GM20000 (cell line): ENCODE measurements at regions not wholly inside any gene's neighbourhood (a gene's known extent, or its start where the extent isn't known, plus 50 kb on each side); places are given as distances from the start of the nearest gene placed in this dataset.

Experiments used
- DNase-seq: peaks from one replicate; pipeline ENCODE4 v3.0.0; 2012; ENCODE audit warnings: low spot score
- CTCF ChIP-seq: IDR thresholded peaks from 2 replicates; pipeline ENCODE4 v1.5.1; 2012; ENCODE audit warnings: mild to moderate bottlenecking, control low read depth; ENCODE audit errors: extremely low read depth, missing control alignments

DNA sequence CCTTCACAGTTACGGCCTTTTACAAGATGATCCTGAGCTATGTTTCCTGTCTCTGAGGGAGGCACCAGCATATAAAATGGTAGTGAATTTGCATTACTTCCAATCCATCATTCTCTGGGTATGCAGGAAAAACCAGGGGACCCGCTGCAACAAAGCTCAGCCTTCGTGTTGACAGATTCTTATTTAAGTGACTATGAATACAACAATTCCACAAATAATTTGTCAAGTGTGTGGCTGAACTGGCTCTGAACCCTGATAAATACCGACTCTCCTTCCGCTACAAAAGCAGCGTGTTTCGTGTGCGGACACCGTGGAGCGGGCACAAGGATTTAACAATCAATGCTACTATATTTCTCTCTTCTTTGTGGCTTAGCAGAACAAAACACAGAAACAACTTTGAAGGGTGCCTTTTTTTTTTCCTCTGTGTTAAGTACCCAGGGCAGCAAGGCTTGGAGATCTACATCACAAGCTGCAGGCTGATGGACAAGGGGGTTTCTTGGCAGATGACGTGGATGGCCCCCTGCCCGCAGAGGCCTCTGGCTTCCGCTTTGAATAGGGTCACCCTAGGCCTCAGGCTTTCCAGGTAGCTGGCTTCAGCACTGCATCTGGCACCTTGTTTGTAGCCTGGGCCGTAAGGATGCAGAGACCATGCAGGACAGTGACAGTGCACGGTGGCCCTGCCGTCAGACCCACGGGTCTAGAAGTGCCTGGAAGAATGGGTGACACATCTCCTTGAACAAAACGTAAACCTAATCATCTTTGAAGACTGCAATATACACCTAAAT, 280.5 kb upstream of the TSHZ3 start:
- no peak for DNase-seq
- TF ChIP-seq CTCF, result no peak

GRCh38 chr19:31633014-31633413, 283.8 kb upstream of the TSHZ3 start:
- TF ChIP-seq CTCF, result no peak
- no peak for DNase-seq

DNA sequence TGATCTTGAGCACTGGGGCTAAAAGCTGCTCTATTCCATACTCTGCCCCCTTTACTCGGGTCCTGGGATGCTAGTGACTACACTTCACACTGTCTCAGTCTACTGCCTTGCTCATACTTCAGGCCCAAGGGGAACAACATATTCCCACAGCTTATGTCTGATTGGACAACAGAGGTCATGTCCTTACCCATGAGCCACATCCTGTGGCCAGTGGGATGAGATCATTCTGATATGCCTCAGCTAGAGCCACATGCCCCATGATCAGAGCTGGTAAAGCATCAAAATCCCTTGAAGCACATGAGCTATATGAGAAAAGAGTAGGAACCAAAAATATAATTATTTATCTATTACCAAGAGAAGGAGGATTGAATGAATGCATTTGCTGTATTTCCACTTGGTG, 290.1 kb upstream of the TSHZ3 start:
- DNase-seq, result no peak
- TF ChIP-seq CTCF, result no peak

DNA sequence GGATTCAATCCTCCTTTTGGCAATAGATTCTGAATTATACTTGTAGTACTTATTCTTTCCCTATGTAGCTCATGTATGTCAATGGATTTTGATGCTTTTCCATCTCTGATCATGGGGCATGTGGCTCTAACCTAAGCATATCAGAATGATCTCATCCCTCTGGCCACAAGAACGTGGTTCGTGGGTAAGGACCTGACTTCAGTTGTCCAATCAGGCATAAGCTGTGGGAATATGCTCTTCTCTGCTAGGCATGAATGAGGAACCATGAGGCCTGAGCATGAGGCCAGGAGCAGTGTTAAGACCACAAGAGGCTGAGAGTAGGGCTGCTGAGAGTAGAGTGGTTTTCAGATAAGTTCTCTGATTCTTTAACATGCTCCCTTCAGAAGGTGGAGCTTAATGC, 292.4 kb upstream of the TSHZ3 start:
- DNase-seq, result no peak
- TF ChIP-seq CTCF, result no peak

GRCh38 chr19:31648347-31648746, 299.1 kb upstream of the TSHZ3 start:
- no peak for TF ChIP-seq CTCF
- no peak for DNase-seq

DNA sequence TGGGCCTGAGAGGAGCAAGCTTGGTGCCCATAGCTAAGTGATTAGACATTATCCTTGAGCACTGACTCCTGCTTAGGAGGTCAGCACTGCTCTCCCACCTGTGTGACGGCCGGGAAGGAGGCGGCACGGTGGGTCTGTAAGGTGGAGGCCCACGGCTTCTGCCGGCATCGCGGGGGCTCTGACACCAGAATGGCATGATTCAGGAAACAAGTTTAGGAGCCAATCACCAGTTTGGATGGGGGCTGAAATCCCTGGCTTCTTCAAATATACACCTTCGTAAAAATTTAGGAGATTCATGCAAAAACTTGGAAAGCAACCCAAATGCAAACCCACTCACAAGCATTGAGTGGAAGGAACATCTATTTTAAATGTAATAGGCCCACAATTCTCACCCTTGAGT, 307.3 kb upstream of the TSHZ3 start:
- no peak for TF ChIP-seq CTCF
- DNase-seq, result no peak

- TF ChIP-seq CTCF, result no peak
- DNase-seq, result no peak
These were observed 310.0 kb upstream of the TSHZ3 start for GRCh38 chr19:31658993-31659896.
